Activated B cell treated with CpG ODN at 0.5 μM for 24 hours (primary cell): ENCODE measurements at regions not wholly inside any gene's neighbourhood (a gene's known extent, or its start where the extent isn't known, plus 50 kb on each side); places are given as distances from the start of the nearest gene placed in this dataset.

Experiments
- ATAC-seq: fragments of 200-7000 bp; cut with Tn5 transposase; one replicate; pipeline ENCODE4 v1.10.0; 2021; ENCODE audit warnings: low read depth, mild to moderate bottlenecking, moderate library complexity
- CTCF ChIA-PET: fragments of 350-600 bp; sonication (Branson Sonifier 250); formaldehyde crosslinking; loops from one replicate; lab custom pipeline; 2021; ENCODE audit warnings: antibody characterized with exemption; lab: Charles Lee
- POLR2A ChIA-PET: fragments of 350-600 bp; sonication (Branson Sonifier 250); formaldehyde crosslinking; loops from one replicate; lab custom pipeline; 2021; ENCODE audit warnings: antibody characterized with exemption; lab: Charles Lee
- DNase-seq: peaks from one replicate; pipeline ENCODE4 v3.0.0; 2022
- H3K27ac Mint-ChIP-seq: one replicate; pipeline ENCODE4 v1.8.0; 2020; ENCODE audit warnings: mixed read lengths
- H3K27me3 Mint-ChIP-seq: one replicate; pipeline ENCODE4 v1.8.0; 2021; ENCODE audit warnings: mixed read lengths
- H3K36me3 Mint-ChIP-seq: one replicate; pipeline ENCODE4 v1.8.0; 2021; ENCODE audit warnings: low read depth, mixed read lengths
- H3K4me1 Mint-ChIP-seq: one replicate; pipeline ENCODE4 v1.8.0; 2021; ENCODE audit warnings: mixed read lengths
- H3K4me3 Mint-ChIP-seq: one replicate; pipeline ENCODE4 v1.8.0; 2020; ENCODE audit warnings: mild to moderate bottlenecking, mixed read lengths
- H3K9me3 Mint-ChIP-seq: one replicate; pipeline ENCODE4 v1.8.0; 2020; ENCODE audit warnings: mixed read lengths
- CTCF ChIP-seq: fragments of 200-600 bp; IDR thresholded peaks from one replicate; pipeline ENCODE4 v1.8.0; 2022; ENCODE audit warnings: antibody characterized with exemption, mild to moderate bottlenecking
- intact Hi-C: fragments of 100-400 bp; cut with micrococcal nuclease; formaldehyde crosslinking; loops from one replicate; pipeline ENCODE4 v1.15.1; 2024

DNA sequence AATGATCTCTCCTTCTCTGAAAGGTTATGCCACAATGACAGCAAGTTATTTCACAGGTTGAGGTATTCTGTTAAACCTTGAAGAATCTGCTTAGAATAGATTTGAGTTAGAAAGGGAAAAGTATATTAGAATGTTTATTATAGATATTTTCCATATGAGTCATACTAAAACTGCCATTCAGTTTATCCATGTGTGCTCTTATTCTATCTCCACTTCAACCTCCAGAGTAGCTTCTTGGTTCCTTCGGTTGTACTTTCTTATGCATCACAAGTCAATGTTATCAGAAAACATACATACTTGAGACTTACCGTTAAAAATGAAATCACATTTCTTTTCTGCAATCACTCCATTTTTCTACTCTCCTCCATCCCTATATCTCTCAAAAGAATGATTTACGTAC lies 197.7 kb downstream of the BCAT1 start:
- intact Hi-C loops, result loop anchor here (2.0 kb wide), 1 partner anchor 20 kb away; no protein-coding TSS in a partner anchor
- Mint-ChIP-seq H3K4me3 (no peak overlapping the region), H3K36me3 (no peaks in the 10 kb centered on the region), H3K9me3 (no peaks in the 10 kb centered on the region), H3K4me1 (peaks cover 9% of the 10 kb centered on the region), H3K27me3 (no peaks in the 10 kb centered on the region), H3K27ac (no peak overlapping the region)
- TF ChIP-seq CTCF, result no peak
- ChIA-PET CTCF (no interaction called here), POLR2A (interaction anchor here (0.6 to 1.4 kb wide), 2 partner anchors 20 to 22 kb away, joined by 3 to 4 read pairs; no protein-coding TSS in a partner anchor)
- DNase-seq (no peak), ATAC-seq (no peak)

- ChIA-PET CTCF (no interaction called here), POLR2A (no interaction called here)
- no peak overlapping the region for H3K4me3 Mint-ChIP-seq
- H3K4me1 Mint-ChIP-seq, result peaks cover 9% of the 10 kb centered on the region
- no peak overlapping the region for H3K27ac Mint-ChIP-seq
- no peak for TF ChIP-seq CTCF
- no peak for DNase-seq
- intact Hi-C loops, result loop anchor here (2.0 kb wide), 1 partner anchor 21 kb away; no protein-coding TSS in a partner anchor
- no peaks in the 10 kb centered on the region for H3K27me3 Mint-ChIP-seq
- ATAC-seq, result no peak
- no peaks in the 10 kb centered on the region for H3K36me3 Mint-ChIP-seq
- H3K9me3 Mint-ChIP-seq, result no peaks in the 10 kb centered on the region
Observed at GRCh38 chr12:24750263-24750662, 198.6 kb downstream of the BCAT1 start.

GRCh38 chr12:24749171-24749570 lies 199.7 kb downstream of the BCAT1 start:
- no peaks in the 10 kb centered on the region for H3K36me3 Mint-ChIP-seq
- ATAC-seq, result no peak
- POLR2A ChIA-PET, result interaction anchor here (0.6 kb wide), 1 partner anchor 29 kb away, joined by 3 read pairs; no protein-coding TSS in a partner anchor
- intact Hi-C loops, result no loop called here
- no peak overlapping the region for H3K27ac Mint-ChIP-seq
- no peak for DNase-seq
- no peak for TF ChIP-seq CTCF
- no peaks in the 10 kb centered on the region for H3K27me3 Mint-ChIP-seq
- no peaks in the 10 kb centered on the region for H3K9me3 Mint-ChIP-seq
- H3K4me3 Mint-ChIP-seq, result no peak overlapping the region
- H3K4me1 Mint-ChIP-seq, result peaks cover 6% of the 10 kb centered on the region
- CTCF ChIA-PET, result no interaction called here

DNA sequence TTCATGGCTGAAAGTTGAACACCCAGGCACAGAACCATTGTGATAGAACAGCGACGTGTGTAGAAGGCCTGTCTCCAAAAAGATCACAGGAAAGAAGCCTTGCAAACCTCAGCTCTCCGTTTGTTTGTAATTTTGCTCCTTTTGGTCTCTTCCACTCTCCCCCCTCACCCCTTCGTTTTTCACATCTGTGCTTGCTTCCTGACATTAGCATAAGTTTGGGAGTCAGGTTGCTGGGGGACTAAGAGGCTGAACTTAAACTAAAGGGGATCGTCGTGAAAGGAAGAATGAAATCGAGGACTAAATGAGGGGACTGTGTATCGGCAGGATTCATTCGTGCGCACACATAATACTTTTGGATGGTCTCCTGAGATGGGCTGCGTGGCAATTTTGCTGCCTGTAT lies 200.6 kb downstream of the BCAT1 start:
- Mint-ChIP-seq H3K27ac (no peak overlapping the region), H3K27me3 (no peaks in the 10 kb centered on the region), H3K4me1 (peaks cover 12% of the 10 kb centered on the region), H3K36me3 (no peaks in the 10 kb centered on the region), H3K4me3 (no peak overlapping the region), H3K9me3 (no peaks in the 10 kb centered on the region)
- DNase-seq (no peak), ATAC-seq (no peak)
- TF ChIP-seq CTCF, result no peak
- intact Hi-C loops, result no loop called here
- POLR2A ChIA-PET, result interaction anchor here (0.6 kb wide), 1 partner anchor 30 kb away, joined by 3 read pairs; no protein-coding TSS in a partner anchor
- CTCF ChIA-PET, result interaction anchor here (1.1 kb wide), 1 partner anchor 30 kb away, joined by 3 read pairs; no protein-coding TSS in a partner anchor

DNA sequence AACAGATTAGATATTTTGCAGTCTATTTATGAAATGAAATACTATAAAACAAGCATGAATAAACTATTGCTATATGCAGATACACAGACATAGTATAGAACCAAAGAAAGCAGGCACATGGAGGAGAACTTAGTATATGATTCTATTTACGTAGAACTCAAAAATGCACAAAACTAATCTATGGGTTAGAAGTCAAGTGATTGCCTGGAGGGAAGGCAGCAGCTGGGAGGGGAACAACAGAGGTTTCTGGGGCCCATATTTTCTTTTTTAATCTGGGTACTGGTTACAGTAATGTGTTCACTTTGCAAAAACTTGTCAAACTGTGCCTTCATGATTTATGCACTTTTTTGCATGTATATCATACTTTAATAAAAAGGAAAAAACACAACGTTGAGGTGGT lies 202.0 kb downstream of the BCAT1 start:
- POLR2A ChIA-PET, result no interaction called here
- no peak for TF ChIP-seq CTCF
- Mint-ChIP-seq H3K4me1 (peaks cover 24% of the 10 kb centered on the region), H3K4me3 (no peak overlapping the region), H3K27me3 (no peaks in the 10 kb centered on the region), H3K9me3 (no peaks in the 10 kb centered on the region), H3K36me3 (no peaks in the 10 kb centered on the region), H3K27ac (no peak overlapping the region)
- ATAC-seq (no peak), DNase-seq (no peak)
- intact Hi-C loops, result no loop called here
- CTCF ChIA-PET, result no interaction called here
